HG03196 (cell line): ENCODE measurements at regions not wholly inside any gene's neighbourhood (a gene's known extent, or its start where the extent isn't known, plus 50 kb on each side); places are given as distances from the start of the nearest gene placed in this dataset.
"Not testable (repeated sequence)": the region's sequence is repeated elsewhere in the genome, so short reads cannot be mapped to it uniquely, and the experiment has no call there.

Experiments used
- ATAC-seq: cut with Tn5 transposase; IDR thresholded peaks from one replicate; pipeline ENCODE4 v1.9.1; 2021; ENCODE audit not compliant: unreplicated experiment

DNA sequence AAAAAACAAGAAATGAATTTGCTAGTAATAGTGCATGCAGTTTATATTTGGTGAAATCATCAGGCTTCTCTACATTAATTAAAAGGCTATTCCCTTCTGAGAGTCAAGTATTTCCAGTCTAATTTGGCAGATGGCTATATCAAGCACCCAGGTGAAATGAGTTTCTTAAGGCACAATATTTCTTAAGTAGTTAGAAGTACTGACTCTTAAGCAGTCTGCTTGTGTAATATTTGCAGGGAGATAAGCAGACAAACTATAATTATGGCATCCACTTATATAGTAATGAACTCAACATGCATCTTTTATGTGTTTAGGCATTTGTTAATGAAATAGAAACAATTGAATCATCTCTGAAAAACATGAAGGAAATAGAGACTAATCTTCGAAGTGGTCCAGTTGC, 189.2 kb downstream of the UTRN start:
- no peak for ATAC-seq

DNA sequence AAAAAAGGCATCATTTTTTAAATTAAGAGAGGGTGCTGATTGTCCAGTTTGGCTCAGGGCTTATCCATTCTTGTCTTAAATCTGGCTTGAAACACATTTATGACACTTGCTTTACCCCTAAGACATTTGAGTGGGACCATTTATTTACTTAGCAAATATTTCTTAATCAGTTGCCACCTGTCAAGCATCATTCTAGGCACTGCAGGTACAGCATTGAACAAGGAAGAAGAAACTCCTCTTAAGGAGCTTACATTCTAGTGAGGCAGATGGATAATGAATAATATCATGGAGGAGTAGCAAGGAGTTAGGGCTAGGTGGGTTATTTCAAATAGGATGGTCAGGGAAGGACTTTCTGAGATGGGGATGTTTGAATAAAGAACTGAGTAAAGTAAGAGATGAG, 189.8 kb downstream of the UTRN start:
- no peak for ATAC-seq

DNA sequence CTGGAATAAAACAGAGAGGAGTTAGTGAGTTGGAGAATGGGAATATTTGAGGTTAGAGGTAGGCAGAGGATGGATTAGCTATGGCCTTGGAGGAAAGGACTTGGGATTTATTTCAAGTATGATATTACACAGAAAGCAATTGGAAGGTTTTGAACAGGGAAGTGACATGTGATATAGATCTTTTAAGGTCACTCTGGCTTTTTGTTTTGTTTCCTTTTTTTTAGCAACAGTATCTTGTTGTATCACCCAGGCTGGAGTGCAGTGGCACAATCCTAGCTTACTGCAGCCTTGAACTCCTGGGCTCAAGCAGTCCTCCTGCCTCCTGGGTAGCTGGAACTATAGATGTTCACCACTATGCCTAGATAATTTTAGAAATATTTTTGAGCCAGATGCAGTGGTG, 190.3 kb downstream of the UTRN start:
- ATAC-seq, result no peak

DNA sequence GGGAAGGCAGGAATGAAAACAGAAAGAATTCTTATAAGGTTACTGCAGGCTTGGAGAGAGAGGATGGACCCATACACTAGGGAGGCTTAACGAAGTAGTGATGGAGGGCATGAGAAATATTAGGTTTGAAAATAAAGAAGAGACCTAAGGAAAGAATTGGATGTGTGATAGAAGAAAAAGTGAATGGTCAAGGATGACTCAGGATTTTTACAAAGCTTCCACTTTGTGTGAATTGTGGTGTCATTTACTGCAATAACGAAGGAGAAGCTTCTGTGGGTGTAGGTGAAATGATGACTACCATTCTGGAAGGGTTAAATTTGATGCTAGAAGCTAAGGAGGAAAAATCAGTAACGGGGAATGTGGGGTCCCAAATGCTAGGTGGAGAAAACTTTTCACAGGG, 191.2 kb downstream of the UTRN start:
- ATAC-seq, result no peak

DNA sequence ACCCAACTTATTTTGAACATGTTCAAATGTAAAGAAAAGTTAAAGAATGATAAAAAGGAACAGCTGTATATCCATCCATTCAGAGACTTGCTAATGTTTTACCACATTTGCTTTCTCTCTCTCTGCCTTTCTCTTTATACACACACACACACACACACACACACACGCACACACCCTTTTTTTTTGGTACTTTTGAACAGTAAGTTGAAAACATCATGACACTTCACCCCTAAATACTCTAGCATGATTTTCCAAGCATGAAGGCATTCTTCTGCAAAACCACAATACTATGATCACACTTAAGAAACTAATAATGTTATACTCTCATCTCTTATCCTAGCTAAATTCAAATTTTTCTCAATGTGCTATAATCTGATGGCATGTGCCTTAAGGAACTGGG, 192.3 kb downstream of the UTRN start:
- ATAC-seq, result no peak

DNA sequence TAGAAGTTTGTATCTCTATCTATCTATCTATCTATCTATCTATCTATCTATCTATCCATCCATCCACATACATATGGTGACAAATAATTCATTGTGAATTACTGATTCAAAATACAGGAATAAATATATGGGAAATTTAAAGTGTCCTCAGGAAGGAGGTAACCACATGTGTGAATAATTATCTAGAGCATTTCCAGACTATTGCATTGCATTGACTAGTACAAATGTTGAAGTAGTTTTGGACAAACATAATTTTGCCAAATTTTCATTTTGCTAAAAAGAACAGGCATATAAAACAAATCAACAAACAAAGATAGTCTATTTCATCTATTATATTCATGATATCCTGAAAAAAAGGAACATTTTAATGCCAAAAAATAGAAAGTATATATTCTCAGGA, 192.7 kb downstream of the UTRN start:
- no peak for ATAC-seq

DNA sequence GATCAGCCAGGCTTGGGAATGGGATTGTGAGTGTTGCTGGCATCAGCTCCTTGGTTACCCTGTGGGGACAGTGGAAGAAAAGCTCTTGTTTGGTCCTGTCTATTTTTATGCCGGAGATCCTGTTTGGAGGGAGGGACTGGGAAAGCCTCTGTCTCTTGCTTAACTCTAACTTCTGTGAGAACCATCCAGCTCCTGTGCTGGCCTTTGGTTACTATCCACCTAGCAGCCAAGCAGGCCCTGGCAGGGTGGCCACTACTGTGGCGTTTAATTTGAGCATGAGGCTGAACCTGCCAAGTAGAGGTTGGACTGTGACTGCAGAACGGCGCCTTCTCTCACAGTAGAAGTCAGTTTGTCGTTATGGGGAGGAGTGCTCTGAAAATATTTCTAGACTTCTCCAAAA, 193.3 kb downstream of the UTRN start:
- no peak for ATAC-seq

DNA sequence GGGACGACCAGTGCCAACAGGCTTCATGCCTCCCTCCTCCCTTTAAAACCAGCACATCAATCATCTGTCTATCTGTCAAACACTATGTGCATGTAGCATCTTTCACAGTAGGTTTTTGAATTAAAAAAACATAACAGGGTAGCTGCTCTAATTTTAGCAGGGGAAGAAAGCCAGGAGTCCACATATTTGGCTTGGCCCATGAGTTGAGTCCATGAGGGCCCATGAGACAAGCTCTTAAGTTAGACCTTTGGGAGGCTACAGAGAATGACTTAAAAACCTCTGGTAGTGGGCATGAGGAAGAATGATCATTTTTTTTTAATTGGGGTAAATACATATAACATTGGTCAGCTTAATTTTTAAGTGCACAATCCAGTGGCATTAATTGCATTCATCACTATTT, 194.9 kb downstream of the UTRN start:
- ATAC-seq, result no peak

DNA sequence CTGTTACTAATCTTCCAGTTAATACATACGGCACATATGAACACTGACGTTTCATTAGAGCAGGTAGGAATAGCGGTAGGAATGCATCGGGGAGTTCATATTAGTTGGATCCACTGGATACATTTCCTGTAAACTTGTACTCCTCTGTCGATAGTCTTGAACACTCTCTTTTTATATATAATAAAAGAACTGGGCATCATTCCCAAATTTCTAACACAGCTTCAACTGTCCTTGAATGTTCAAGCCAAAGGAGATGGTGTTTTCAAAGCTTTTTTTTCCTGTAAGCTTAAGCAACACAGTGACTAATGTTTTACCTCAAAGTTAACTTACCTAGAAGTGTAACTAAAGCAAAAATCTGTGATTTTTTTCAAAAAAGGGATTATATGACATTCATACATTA, 195.3 kb downstream of the UTRN start:
- ATAC-seq, result no peak

DNA sequence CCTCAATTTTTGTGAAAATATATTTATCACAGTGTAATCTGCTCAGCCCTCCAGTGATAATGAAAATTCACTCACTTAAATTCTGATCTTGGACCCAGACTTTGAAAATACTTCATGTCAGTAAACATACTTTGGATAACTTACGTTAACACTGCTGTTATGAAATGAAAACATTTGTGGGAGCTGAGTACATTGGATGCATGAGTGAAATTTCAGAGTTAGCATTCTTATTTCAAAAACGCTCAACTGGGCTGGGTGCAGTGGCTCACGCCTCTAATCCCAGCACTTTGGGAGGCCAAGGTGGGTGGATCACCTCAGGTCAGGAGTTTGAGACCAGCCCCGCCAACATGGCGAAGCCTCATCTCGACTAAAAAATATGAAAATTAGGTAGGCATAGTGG, 196.4 kb downstream of the UTRN start:
- ATAC-seq, result no peak

DNA sequence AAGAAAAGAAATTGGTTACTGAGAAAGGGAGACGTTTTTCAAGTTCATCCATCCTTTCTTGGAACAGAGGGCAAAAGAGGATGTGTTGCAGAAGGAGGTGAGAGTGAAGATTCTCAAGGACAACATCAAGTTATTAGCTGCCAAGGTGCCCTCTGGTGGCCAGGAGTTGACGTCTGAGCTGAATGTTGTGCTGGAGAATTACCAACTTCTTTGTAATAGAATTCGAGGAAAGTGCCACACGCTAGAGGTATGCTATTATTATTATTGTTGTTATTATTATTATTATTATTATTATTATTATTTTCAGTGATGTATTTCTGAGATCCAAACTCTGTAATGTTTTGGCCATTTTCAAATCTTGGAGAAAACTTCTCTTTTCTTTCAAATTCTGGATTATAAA, 197.0 kb downstream of the UTRN start:
- ATAC-seq, result peak; percentile 80

DNA sequence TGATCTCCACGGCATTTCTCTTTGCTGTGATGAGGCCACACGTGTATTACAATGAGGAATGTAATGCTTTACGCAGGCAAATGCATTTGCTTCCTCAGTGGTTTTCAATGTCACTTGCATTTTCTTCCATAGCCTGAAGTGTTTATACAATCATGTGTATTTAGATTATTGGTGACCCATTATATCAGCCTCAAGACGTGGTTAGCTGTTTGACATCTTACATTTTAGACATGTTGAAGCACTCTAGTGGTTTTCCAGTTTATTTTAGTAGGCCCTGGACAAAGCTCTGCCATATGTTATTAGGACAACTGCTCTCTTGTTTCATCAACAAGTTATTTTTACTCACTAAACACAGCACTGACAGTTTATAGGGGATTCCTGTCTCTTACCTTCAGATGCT, 200.4 kb downstream of the UTRN start:
- no peak for ATAC-seq

DNA sequence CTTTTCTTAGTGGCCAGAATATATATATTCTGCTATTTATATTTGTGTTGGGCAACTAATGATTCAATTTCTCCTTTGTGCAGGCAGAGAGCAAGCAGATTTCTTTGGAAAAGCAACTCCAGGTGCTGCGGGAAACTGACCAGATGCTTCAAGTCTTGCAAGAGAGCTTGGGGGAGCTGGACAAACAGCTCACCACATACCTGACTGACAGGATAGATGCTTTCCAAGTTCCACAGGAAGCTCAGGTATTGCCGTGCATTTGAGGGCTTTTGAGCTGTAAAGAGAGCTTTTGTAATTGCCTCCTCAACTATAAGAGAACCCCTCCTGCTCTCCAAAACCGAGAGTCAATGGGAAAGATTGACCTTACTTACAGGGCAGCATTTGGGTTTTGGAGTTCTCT, 203.5 kb downstream of the UTRN start:
- ATAC-seq, result no peak

DNA sequence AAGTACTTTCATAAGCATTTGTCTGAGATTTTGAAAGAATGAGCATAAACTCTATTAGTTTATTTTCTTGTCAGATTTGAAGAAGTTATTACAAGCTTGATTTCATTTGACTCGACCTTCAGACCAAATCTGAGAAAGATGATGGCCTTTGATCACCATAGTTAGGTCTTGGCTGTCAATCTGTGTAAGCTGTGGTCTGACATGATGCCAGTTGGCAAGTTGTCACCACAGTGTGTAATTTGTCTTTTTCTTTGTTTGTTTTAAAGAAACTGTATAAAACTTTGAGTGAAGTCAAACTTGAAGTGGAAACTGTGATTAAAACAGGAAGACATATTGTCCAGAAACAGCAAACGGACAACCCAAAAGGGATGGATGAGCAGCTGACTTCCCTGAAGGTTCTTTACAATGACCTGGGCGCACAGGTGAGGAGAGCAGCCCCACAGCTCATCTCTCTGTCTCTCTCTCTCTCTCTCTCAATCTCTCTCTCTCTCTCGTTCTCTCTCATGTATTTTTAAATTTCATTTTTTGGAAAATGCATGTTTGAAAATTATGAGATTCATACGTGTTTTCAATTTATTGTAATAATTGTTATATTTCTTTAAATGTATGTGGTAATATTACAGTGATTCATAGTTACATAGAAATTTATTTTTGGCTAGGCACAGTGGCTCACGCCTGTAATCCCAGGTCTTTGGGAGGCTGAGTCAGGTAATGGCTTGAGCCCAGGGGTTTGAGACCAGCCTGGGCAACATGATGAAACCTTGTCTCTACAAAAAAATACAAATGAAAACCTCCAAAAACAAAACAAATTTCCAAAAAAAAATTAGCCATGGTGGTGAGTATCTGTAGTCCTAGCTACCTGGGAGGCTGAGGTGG, 208.1 kb downstream of the UTRN start:
- ATAC-seq, result no peak

DNA sequence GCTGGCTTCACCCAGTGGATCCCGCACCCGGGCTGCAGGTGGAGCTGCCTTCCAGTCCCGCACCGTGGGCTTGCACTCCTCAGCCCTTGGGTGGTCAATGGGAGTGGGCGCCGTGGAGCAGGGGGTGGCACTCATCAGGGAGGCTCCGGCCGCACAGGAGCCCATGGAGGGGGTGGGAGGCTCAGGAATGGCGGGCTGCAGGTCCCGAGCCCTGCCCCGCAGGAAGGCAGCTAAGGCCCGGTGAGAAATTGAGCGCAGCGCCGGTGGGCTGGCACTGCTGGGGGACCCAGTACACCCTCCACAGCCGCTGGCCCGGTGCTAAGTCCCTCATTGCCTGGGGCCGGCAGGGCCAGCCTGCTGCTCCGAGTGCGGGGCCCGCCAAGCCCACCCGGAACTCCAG, 209.9 kb downstream of the UTRN start:
- ATAC-seq, result not testable (repeated sequence)

DNA sequence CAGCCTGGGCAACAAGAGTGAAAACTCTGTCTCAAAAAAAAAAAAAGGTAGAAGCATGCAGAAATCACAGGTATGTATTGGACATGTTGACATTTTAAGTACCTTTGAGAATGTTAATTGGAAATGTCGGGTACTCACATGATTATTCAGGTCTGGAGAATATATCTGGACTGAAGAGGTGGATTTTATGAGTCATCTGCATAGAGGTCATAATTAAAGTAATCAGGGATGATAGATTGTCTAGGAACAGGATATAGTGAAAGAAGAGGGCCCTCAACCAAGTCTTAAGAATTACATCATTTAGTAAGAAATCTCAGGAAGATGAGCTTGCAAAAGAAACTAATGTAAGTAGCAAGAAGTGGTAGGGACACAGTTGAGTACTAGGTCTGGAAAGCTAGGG, 212.5 kb downstream of the UTRN start:
- ATAC-seq, result no peak

DNA sequence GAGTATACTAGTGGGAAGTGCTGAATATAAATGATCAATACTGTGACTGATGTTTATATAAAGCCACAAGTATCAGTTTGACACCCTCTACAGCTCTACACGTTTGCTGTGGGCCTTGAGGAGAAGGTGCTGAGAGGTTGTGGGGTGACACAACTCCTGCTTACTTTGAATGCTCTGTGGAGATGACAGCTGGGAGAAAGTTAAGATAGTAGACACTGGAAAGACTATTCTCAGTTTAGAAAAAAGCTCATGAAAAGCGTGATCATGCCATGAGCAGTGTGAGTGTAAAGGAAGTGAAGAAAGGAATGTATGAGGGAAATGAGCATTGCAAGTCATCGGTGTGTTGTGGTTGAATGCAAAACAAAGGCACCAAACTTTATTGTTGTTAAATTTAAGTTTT, 215.8 kb downstream of the UTRN start:
- no peak for ATAC-seq

DNA sequence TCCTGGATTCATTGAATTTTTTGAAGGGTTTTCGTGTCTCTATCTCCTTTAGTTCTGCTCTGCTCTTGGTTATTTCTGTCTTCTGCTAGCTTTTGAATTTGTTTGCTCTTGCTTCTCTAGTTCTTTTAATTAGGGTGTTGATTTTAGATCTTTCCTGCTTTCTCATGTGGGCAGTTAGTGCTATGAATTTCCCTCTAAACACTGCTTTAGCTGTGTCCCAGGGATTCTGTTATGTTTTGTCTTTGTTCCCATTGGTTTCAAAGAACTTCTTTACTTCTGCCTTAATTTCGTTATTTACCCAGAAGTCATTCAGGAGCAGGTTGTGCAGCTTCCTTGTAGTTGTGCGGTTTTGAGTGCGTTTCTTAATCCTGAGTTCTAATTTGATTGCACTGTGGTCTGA, 220.1 kb downstream of the UTRN start:
- not testable (repeated sequence) for ATAC-seq

DNA sequence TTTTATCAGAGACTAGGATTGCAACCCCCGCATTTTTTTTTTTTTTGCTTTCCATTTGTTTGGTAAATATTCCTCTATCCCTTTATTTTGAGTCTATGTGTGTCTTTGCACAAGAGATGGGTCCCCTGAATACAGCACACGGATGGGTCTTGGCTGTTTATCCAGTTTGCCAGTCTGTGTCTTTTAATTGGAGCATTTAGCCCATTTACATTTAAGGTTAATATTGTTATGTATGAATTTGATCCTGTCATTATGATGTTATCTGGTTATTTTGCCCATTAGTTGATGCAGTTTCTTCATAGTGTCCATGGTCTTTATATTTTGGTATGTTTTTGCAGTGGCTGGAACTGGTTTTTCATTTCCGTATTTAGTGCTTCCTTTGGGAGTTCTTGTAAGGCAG, 220.9 kb downstream of the UTRN start:
- ATAC-seq, result not testable (repeated sequence)

DNA sequence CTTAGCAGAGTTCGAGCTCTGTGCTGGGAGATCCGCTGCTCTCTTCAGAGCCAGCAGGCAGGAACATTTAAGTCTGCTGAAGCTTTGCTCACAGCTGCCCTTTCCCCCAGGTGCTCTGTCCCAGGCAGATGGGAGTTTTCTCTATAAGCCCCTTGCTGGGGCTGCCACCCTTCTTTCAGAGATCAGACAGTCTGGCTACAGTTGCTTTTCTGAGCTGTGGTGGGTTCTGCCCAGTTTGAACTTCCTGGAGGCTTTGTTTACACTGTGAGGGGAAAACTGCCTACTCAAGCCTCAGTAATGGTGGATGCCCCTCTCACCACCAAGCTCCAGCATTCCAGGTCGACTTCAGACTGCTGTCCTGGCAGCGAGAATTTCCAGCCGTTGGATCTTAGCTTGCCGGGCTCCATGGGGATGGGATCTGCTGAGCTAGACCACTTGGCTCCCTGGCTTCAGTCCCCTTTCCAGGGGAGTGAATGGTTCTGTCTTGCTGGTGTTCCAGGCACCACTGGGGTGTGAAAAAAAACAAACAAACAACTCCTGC, 222.7 kb downstream of the UTRN start:
- ATAC-seq, result not testable (repeated sequence)

DNA sequence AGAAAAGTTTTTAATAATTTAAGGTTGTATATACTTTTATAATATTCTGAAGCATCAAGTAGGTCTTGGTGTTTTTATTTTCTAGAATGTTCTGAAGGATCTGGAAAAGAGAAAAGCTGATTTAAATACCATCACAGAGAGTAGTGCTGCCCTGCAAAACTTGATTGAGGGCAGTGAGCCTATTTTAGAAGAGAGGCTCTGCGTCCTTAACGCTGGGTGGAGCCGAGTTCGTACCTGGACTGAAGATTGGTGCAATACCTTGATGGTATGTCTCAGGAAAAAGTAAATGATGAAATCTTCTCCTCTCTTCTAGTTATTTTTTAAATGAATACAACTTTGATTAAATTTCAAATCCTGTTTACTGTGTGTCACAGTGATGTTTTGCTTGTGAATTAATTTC, 225.7 kb downstream of the UTRN start:
- no peak for ATAC-seq

DNA sequence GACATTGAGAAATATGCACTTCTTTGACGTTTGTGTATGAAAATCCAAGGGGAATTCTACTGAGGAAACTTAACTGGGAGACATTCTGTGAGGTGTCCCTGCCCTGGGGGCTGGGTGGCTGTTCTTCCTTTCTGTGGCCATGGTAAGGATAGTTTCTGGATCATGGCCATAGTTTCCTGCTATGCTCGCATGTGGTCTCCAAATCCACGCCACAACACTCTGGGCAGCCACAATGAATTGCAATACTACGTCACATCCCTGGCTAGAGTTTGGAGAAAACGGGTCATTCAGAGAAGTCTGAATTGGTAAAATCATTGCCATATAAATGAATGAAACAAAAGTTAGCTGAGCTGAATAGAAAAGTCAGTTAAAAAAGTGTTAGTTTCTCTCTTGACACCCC, 230.6 kb downstream of the UTRN start:
- ATAC-seq, result no peak

DNA sequence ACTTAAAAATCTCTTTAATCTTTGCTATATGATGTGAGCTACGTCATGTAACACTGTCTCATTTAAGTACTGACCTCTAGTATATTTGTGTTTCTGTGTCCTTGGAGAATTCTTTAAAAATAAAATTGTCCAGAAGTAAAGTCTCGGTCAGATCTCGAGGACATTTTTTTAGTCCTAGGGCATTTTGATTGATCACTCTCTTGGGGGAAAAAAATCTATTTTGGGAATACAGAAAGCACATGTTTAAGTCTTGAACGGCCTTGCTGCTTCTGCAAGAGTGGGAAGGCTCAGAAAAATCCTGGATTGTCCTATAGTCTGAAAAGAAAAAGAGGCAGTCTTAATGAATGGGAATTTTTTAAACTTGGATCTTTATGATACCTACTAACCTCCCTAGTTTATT, 234.3 kb downstream of the UTRN start:
- ATAC-seq, result no peak
